H1 (cell line): ENCODE measurements at regions not wholly inside any gene's neighbourhood (a gene's known extent, or its start where the extent isn't known, plus 50 kb on each side); places are given as distances from the start of the nearest gene placed in this dataset.

Source experiments
- CTCF ChIA-PET: fragments of 300-600 bp; sonication (Branson Sonifier 250); formaldehyde crosslinking; loops from one replicate; lab custom pipeline; 2021; ENCODE audit not compliant: partially characterized antibody; lab: Charles Lee
- POLR2A ChIA-PET: fragments of 300-600 bp; sonication (Branson Sonifier 250); formaldehyde crosslinking; loops from one replicate; lab custom pipeline; 2021; ENCODE audit warnings: inconsistent platforms; ENCODE audit not compliant: partially characterized antibody; lab: Charles Lee
- DNase-seq, 2 experiments: peaks; one replicate each; pipeline versions ENCODE4 v3.0.0 to v3.0.0-alpha.2; 2010 to 2022; ENCODE audit warnings: low spot score in 2 of 2, low read depth in 1 of 2, mixed read lengths in 1 of 2
- FAIRE-seq: peaks from 2 replicates; lab custom pipeline; 2011; peaks lifted over from hg19 to GRCh38; lab: Jason Lieb, UNC
- H2AFZ ChIP-seq: 2 replicates; pipeline ENCODE4 v1.8.1; 2012; ENCODE audit warnings: low read length, inconsistent platforms
- H2AK5ac ChIP-seq: 2 replicates; pipeline ENCODE4 v1.6.1; 2013; ENCODE audit warnings: low read depth, low read length
- H2BK120ac ChIP-seq: replicated peaks from 2 replicates; pipeline ENCODE3; 2013; ENCODE audit warnings: low read depth, low read length, inconsistent platforms
- H2BK12ac ChIP-seq: 2 replicates; pipeline ENCODE4 v1.6.1; 2013; ENCODE audit warnings: low read depth, low read length
- H2BK15ac ChIP-seq: 2 replicates; pipeline ENCODE4 v1.6.1; 2013; ENCODE audit warnings: low read length
- H2BK20ac ChIP-seq: 2 replicates; pipeline ENCODE4 v1.6.1; 2013; ENCODE audit warnings: low read length
- H2BK5ac ChIP-seq: 2 replicates; pipeline ENCODE4 v1.6.1; 2013; ENCODE audit warnings: low read depth, low read length
- H3K14ac ChIP-seq: 2 replicates; pipeline ENCODE4 v1.6.1; 2013; ENCODE audit warnings: inconsistent platforms; ENCODE audit not compliant: insufficient read length
- H3K18ac ChIP-seq: 2 replicates; pipeline ENCODE4 v1.6.1; 2013; ENCODE audit warnings: low read length; ENCODE audit errors: extremely low read depth
- H3K23ac ChIP-seq: 2 replicates; pipeline ENCODE4 v1.6.1; 2013; ENCODE audit warnings: inconsistent platforms; ENCODE audit not compliant: insufficient read length
- H3K23me2 ChIP-seq: 2 replicates; pipeline ENCODE4 v1.6.1; 2013; ENCODE audit warnings: low read depth, low read length
- H3K27ac ChIP-seq: 2 replicates; pipeline ENCODE4 v1.6.1; 2011; ENCODE audit warnings: low read depth, low read length, inconsistent platforms
- H3K27me3 ChIP-seq, 4 experiments: replicated peaks in 1 of 4; 1 replicate in 1 of 4; 2 replicates in 3 of 4; pipeline versions ENCODE4 v1.6.1 to v1.8.1; 2011 to 2013; ENCODE audit warnings: low read length in 3 of 4, mild to moderate bottlenecking in 3 of 4, inconsistent platforms in 2 of 4, mixed read lengths in 2 of 4, moderate library complexity in 1 of 4; ENCODE audit not compliant: control insufficient read depth in 3 of 4, insufficient read depth in 3 of 4; ENCODE audit errors: extremely low read depth in 1 of 4
- H3K36me3 ChIP-seq, 4 experiments: 2 replicates each; pipeline versions ENCODE4 v1.6.1 to v1.8.1; 2011 to 2013; ENCODE audit warnings: mild to moderate bottlenecking in 4 of 4, low read length in 3 of 4, moderate library complexity in 2 of 4, control low read depth in 1 of 4, inconsistent platforms in 1 of 4; ENCODE audit not compliant: insufficient read depth in 4 of 4, control insufficient read depth in 2 of 4
- H3K4ac ChIP-seq: replicated peaks from 2 replicates; pipeline ENCODE3; 2013; ENCODE audit warnings: low read length, low read depth, mixed read lengths, inconsistent platforms; ENCODE audit not compliant: insufficient read length
- H3K4me1 ChIP-seq, 4 experiments: replicated peaks in 1 of 4; 1 replicate in 1 of 4; 2 replicates in 3 of 4; pipeline versions ENCODE4 v1.6.1 to v1.8.1; 2011 to 2013; ENCODE audit warnings: low read length in 3 of 4, inconsistent platforms in 2 of 4, mixed read lengths in 1 of 4; ENCODE audit not compliant: insufficient read depth in 4 of 4, control insufficient read depth in 3 of 4
- H3K4me2 ChIP-seq, 2 experiments: 2 replicates each; pipeline versions ENCODE4 v1.6.1 to v1.8.1; 2011 to 2013; ENCODE audit warnings: low read depth in 2 of 2, low read length in 2 of 2, control low read depth in 1 of 2, inconsistent platforms in 1 of 2, mild to moderate bottlenecking in 1 of 2; ENCODE audit not compliant: insufficient read depth in 1 of 2
- H3K4me3 ChIP-seq, 4 experiments: fragments of 200-600, 300-600 bp in 1 of 4; sonication (generic), shearing (Covaris generic), sonication (Bioruptor Twin) in 1 of 4; 2 replicates each; pipeline versions ENCODE4 v1.5.1 to v1.8.1; 2011 to 2016; ENCODE audit warnings: low read length in 4 of 4, low read depth in 3 of 4, control low read depth in 2 of 4, inconsistent platforms in 2 of 4, mild to moderate bottlenecking in 2 of 4, mixed read lengths in 1 of 4, moderate library complexity in 1 of 4; ENCODE audit not compliant: insufficient read depth in 2 of 4; ENCODE audit errors: extremely low read depth in 1 of 4
- H3K56ac ChIP-seq: replicated peaks from 2 replicates; pipeline ENCODE3; 2013; ENCODE audit warnings: low read depth, mild to moderate bottlenecking, mixed read lengths, low read length, inconsistent platforms; ENCODE audit not compliant: insufficient read length
- H3K79me1 ChIP-seq: 2 replicates; pipeline ENCODE4 v1.6.1; 2013; ENCODE audit warnings: low read depth, low read length, control low read depth
- H3K79me2 ChIP-seq, 2 experiments: 2 replicates each; pipeline versions ENCODE4 v1.6.1 to v1.8.1; 2012 to 2013; ENCODE audit warnings: low read length in 2 of 2, mild to moderate bottlenecking in 2 of 2, inconsistent platforms in 1 of 2; ENCODE audit not compliant: insufficient read depth in 2 of 2, control insufficient read depth in 1 of 2
- H3K9ac ChIP-seq, 4 experiments: replicated peaks in 1 of 4; 1 replicate in 1 of 4; 2 replicates in 3 of 4; pipeline versions ENCODE4 v1.6.1 to v1.8.1; 2011 to 2013; ENCODE audit warnings: low read depth in 3 of 4, low read length in 3 of 4, control low read depth in 2 of 4, mild to moderate bottlenecking in 2 of 4, moderate library complexity in 2 of 4, inconsistent platforms in 1 of 4; ENCODE audit errors: extremely low read depth in 1 of 4
- H3K9me3 ChIP-seq, 2 experiments: 2 replicates each; pipeline versions ENCODE4 v1.6.1 to v1.8.1; 2012 to 2013; ENCODE audit warnings: mild to moderate bottlenecking in 2 of 2, moderate library complexity in 2 of 2, control low read depth in 1 of 2, inconsistent platforms in 1 of 2, low read depth in 1 of 2, low read length in 1 of 2, mixed read lengths in 1 of 2; ENCODE audit not compliant: insufficient read depth in 2 of 2
- H4K20me1 ChIP-seq, 2 experiments: replicated peaks in 1 of 2; 2 replicates each; pipeline versions ENCODE3 to v1.8.1; 2011 to 2013; ENCODE audit warnings: inconsistent platforms in 2 of 2, low read length in 2 of 2, mild to moderate bottlenecking in 1 of 2; ENCODE audit not compliant: insufficient read depth in 2 of 2, control insufficient read depth in 1 of 2
- H4K5ac ChIP-seq: 2 replicates; pipeline ENCODE4 v1.6.1; 2013; ENCODE audit warnings: low read length, low read depth, mixed read lengths, inconsistent platforms; ENCODE audit not compliant: insufficient read length
- H4K8ac ChIP-seq: 2 replicates; pipeline ENCODE4 v1.8.0; 2013; ENCODE audit warnings: mild to moderate bottlenecking, moderate library complexity, low read length, inconsistent platforms; ENCODE audit not compliant: insufficient read depth; ENCODE audit errors: extremely low read depth
- H4K91ac ChIP-seq: replicated peaks from 2 replicates; pipeline ENCODE3; 2013; ENCODE audit warnings: low read length, mixed read lengths, inconsistent platforms; ENCODE audit not compliant: insufficient read length
- BRCA1 ChIP-seq: IDR thresholded peaks from 2 replicates; pipeline ENCODE4 v1.6.1; 2012; ENCODE audit warnings: low read depth, low read length, improper control_type of control experiment
- CEBPB ChIP-seq: IDR thresholded peaks from 2 replicates; pipeline ENCODE4 v1.6.1; 2012; ENCODE audit warnings: low read depth, low read length
- EZH2 ChIP-seq: fragments of 200-600 bp; sonication (generic); IDR thresholded peaks from 2 replicates; pipeline ENCODE4 v1.7.1; 2012; ENCODE audit warnings: low read depth, mild to moderate bottlenecking, moderate library complexity, low read length, inconsistent platforms; ENCODE audit not compliant: severe bottlenecking
- KDM5A ChIP-seq: fragments of 200-600 bp; IDR thresholded peaks from 2 replicates; pipeline ENCODE4 v1.7.1; 2012; ENCODE audit warnings: mild to moderate bottlenecking, low read length, inconsistent platforms, mixed read lengths
- POLR2A ChIP-seq, 2 experiments: IDR thresholded peaks; 1 replicate in 1 of 2; 2 replicates in 1 of 2; pipeline ENCODE4 v1.6.1; 2011; ENCODE audit warnings: low read depth in 2 of 2, low read length in 2 of 2, mild to moderate bottlenecking in 2 of 2; ENCODE audit errors: control extremely low read depth in 1 of 2
- POU5F1 ChIP-seq: IDR thresholded peaks from 2 replicates; pipeline ENCODE4 v1.6.1; 2011; ENCODE audit warnings: low read depth, mild to moderate bottlenecking, low read length, moderate library complexity
- RXRA ChIP-seq: IDR thresholded peaks from 2 replicates; pipeline ENCODE4 v1.6.1; 2011; ENCODE audit warnings: low read depth, mild to moderate bottlenecking, low read length, moderate library complexity; ENCODE audit not compliant: insufficient read depth
- SP1 ChIP-seq: IDR thresholded peaks from 2 replicates; pipeline ENCODE4 v1.6.1; 2011; ENCODE audit warnings: low read depth, low read length
- SRF ChIP-seq: IDR thresholded peaks from 2 replicates; pipeline ENCODE4 v1.6.1; 2011; ENCODE audit warnings: mild to moderate bottlenecking, low read depth, low read length, moderate library complexity
- YY1 ChIP-seq: IDR thresholded peaks from 2 replicates; pipeline ENCODE4 v1.6.1; 2011; ENCODE audit warnings: low read depth, mild to moderate bottlenecking, low read length
- WGBS, 2 experiments: shearing (Covaris generic) in 1 of 2; methylation state at CpG; one replicate each; pipeline versions ENCODE4 v1.1.6 to v1.1.7; 2013 to 2015; ENCODE audit warnings: low lambda C conversion rate in 2 of 2, mixed read lengths in 2 of 2, inconsistent platforms in 1 of 2, low coverage in 1 of 2, missing lambda C conversion rate in 1 of 2; ENCODE audit not compliant: insufficient replicate concordance in 2 of 2, insufficient coverage in 1 of 2, insufficient read length in 1 of 2; ENCODE audit errors: extremely low coverage in 1 of 2, missing lambda C conversion rate in 1 of 2; 5-methylcytosine and 5-hydroxymethylcytosine counted together

DNA sequence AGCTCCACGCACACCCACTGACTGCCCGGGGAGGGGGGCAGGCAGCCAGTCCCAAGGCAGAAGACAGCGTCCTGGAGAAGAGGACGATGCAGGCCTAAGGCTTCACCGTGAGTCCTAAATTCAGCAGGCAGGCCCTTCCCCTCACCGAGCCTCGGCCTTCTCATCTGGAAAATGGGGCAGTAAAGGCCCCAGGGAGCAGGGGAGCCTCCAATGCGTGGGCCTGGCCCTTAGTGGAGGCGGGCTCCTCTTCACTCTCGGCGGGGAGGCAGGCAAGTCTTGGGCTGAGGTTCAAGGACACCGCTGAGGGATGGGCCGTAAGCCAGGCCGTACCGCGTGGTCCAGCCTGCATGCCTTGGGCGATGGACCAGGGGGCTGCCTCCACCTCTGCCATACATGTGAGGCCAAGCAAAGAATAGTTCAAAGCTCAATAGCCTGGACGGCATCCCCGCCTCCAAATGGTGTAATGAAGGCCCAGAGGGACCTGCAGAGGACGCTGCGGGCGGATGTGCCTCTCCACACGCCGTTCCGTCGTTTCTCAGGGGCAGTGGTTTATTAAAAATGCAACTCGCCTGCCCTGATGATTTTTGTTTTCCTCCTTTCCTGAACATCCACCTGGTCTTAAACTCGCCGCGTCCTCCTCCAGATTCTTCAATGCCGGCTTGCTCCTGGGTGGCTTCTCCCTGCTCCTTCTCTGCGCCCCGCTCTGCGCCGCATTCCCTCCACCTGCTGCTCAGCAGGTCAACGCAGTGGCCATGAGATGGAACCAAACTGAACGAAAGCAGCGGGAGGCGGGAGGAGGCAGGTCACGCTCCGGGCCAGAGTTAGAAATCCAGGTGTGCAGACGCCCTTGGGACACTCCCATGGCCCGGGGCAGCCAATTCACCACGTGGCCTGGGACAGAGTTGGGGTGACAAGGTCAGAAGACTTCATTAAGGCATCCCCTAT, 627.8 kb downstream of the TBC1D22A start:
- CTCF ChIA-PET: interaction anchor here (1.1 kb wide), 1 partner anchor 19 kb away, joined by 3 read pairs; no protein-coding TSS in a partner anchor
- Histone ChIP-seq H3K56ac (no peak overlapping the region), H3K27ac (no peak overlapping the region), H3K14ac (no peak overlapping the region), H3K4ac (no peak overlapping the region), H4K91ac (no peak overlapping the region), H2BK15ac (no peak overlapping the region), H4K8ac (no peak overlapping the region; the same call in 1 of the 2 replicates), H3K23ac (no peak overlapping the region), H2AFZ (no peak overlapping the region), H3K18ac (no peak overlapping the region), H4K5ac (no peak overlapping the region), H3K9me3 (peaks cover 78 to 98% of the 10 kb centered on the region in 2 experiments), H3K79me2 (no peaks in the 10 kb centered on the region), H3K4me2 (no peak overlapping the region), H3K4me3 (no peak overlapping the region), H2BK20ac (no peak overlapping the region), H2BK120ac (no peak overlapping the region), H2AK5ac (no peak overlapping the region), H3K79me1 (no peaks in the 10 kb centered on the region), H3K27me3 (no peaks in the 10 kb centered on the region), H2BK12ac (no peak overlapping the region), H3K4me1 (no peaks in the 10 kb centered on the region), H4K20me1 (no peaks in the 10 kb centered on the region)
- DNase-seq: no peak
- no peak for FAIRE-seq
- POLR2A ChIA-PET: no interaction called here
- no peak for TF ChIP-seq YY1
- no peak for TF ChIP-seq POLR2A (IDR thresholded peaks at IDR 0.05; ENCODE audit: control extremely low read depth in 1 of 2, low read depth in 2 of 2, low read length in 2 of 2)
- TF ChIP-seq POU5F1: no peak
- no peak for TF ChIP-seq BRCA1
- TF ChIP-seq SP1: no peak
- no peak for TF ChIP-seq CEBPB
- TF ChIP-seq SRF: no peak
- TF ChIP-seq EZH2: no peak
- no peak for TF ChIP-seq KDM5A
- no peak for TF ChIP-seq RXRA
- TF ChIP-seq, all 59 proteins: peak for 0
- 84% methylated on average over 32 of the region's 44 CpGs; no CpG with 5 or more reads in 1 of the 2 experiments for WGBS, 2 experiments
- H3K36me3 ChIP-seq: no peaks in the 10 kb centered on the region
- no peak overlapping the region for H2BK5ac ChIP-seq
- 0 out of 2 replicates have a peak, but pooled peaks cover 2% of the 10 kb centered on the region for H3K23me2 ChIP-seq
- H3K9ac ChIP-seq: no peak overlapping the region
